ENCODE measurements at regions not wholly inside any gene's neighbourhood (a gene's known extent, or its start where the extent isn't known, plus 50 kb on each side); places are given as distances from the start of the nearest gene placed in this dataset.

- H3K27me3 Mint-ChIP-seq: peaks cover 47% of the 10 kb centered on the region
- Histone ChIP-seq H3K27ac (ENCODE audit: low read length in 2 of 2) (no peak overlapping the region), H3K4me1 (ENCODE audit: control insufficient read depth in 2 of 2, insufficient read depth in 2 of 2, low read length in 2 of 2) (no peaks in the 10 kb centered on the region), H3K4me2 (replicated peaks; ENCODE audit: low read depth, low read length, poor library complexity, severe bottlenecking) (no peak overlapping the region), H3K9me3 (ENCODE audit: control extremely low read depth in 1 of 3, control insufficient read depth in 2 of 3, insufficient read depth in 1 of 3, low read length in 2 of 3) (peaks cover 2 to 9% (median 3%) of the 10 kb centered on the region in 3 donors), H3K79me2 (ENCODE audit: control insufficient read depth, insufficient read depth, low read length) (no peaks in the 10 kb centered on the region), H3K4me3 (ENCODE audit: control extremely low read depth in 1 of 5, extremely low read depth in 1 of 5, insufficient read depth in 1 of 5, low read depth in 2 of 5, low read length in 4 of 5) (no peak overlapping the region), H2AFZ (ENCODE audit: insufficient read depth, low read depth, low read length, poor library complexity, severe bottlenecking) (no peak overlapping the region), H3K36me3 (replicated peaks in 1 of 2; ENCODE audit: control extremely low read depth in 1 of 2, control insufficient read depth in 1 of 2, extremely low read depth in 1 of 2, insufficient read depth in 2 of 2, low read length in 1 of 2) (no peaks in the 10 kb centered on the region), H3K9ac (ENCODE audit: low read length) (no peak overlapping the region), H3K27me3 (replicated peaks in 1 of 4; ENCODE audit: control extremely low read depth in 1 of 4, control insufficient read depth in 3 of 4, insufficient read depth in 4 of 4, low read length in 3 of 4) (peaks cover 0 to 11% (median 2%) of the 10 kb centered on the region in 4 experiments), H4K20me1 (ENCODE audit: control insufficient read depth, insufficient read depth, low read length, poor library complexity, severe bottlenecking) (no peaks in the 10 kb centered on the region)
- H3K4me3 Mint-ChIP-seq: no peak overlapping the region
- ChIA-PET CTCF (no interaction called here), POLR2A (no interaction called here)
- no peaks in the 10 kb centered on the region for H3K4me1 Mint-ChIP-seq
- DNase-seq (no peak), ATAC-seq (ENCODE audit: low read depth) (no peak)
- no peak overlapping the region for H3K27ac Mint-ChIP-seq
- peaks cover 3% of the 10 kb centered on the region for H3K9me3 Mint-ChIP-seq (ENCODE audit: insufficient read depth)
- intact Hi-C loops (cut with micrococcal nuclease): loop anchor here (10.0 kb wide), 1 partner anchor 55 kb away; no protein-coding TSS in a partner anchor
- TF ChIP-seq CTCF (IDR thresholded peaks at IDR 0.05) (no peak), EZH2 (IDR thresholded peaks at IDR 0.05; ENCODE audit: borderline replicate concordance, insufficient read depth, low read depth, low read length, poor library complexity, severe bottlenecking) (no peak)
- 88% methylated on average over 6 of the region's 8 CpGs for WGBS (ENCODE audit: insufficient coverage)
Measured at GRCh38 chr17:31629696-31630470, 229.2 kb downstream of the COPRS start.

DNA sequence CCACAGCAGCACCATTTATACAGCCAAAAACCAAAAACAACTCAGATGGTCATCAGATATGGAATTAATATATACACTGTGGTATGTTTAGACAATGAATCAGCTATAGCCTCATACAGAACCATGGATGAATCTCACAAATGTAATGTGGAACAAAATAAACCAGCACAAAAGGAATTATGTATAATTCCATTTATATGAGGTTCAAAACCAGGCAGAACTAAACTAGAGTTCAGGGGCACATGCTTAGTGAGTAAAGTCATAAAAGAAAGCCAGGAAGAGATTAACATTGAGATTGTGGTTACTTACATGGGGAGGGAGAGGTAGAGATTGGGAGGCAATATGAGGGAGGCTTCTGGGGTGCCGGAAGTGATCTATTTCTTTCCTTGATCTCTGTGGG is 231.1 kb downstream of the COPRS start:
- H3K9ac ChIP-seq (ENCODE audit: low read length): no peak overlapping the region
- no peak for ATAC-seq (ENCODE audit: low read depth)
- ChIA-PET POLR2A (no interaction called here), CTCF (no interaction called here)
- no peak for TF ChIP-seq CTCF (IDR thresholded peaks at IDR 0.05)
- TF ChIP-seq EZH2 (IDR thresholded peaks at IDR 0.05; ENCODE audit: borderline replicate concordance, insufficient read depth, low read depth, low read length, poor library complexity, severe bottlenecking): no peak
- no peaks in the 10 kb centered on the region for H4K20me1 ChIP-seq (ENCODE audit: control insufficient read depth, insufficient read depth, low read length, poor library complexity, severe bottlenecking)
- H3K36me3 ChIP-seq (replicated peaks in 1 of 2; ENCODE audit: control extremely low read depth in 1 of 2, control insufficient read depth in 1 of 2, extremely low read depth in 1 of 2, insufficient read depth in 2 of 2, low read length in 1 of 2): no peaks in the 10 kb centered on the region
- peaks cover 52% of the 10 kb centered on the region for H3K27me3 Mint-ChIP-seq
- peak overlapping the region; percentile 13 for H3K27ac Mint-ChIP-seq
- no peak overlapping the region for H3K27ac ChIP-seq (ENCODE audit: low read length in 2 of 2)
- H3K4me2 ChIP-seq (replicated peaks; ENCODE audit: low read depth, low read length, poor library complexity, severe bottlenecking): no peak overlapping the region
- H3K4me3 Mint-ChIP-seq: no peak overlapping the region
- no peaks in the 10 kb centered on the region for H3K4me1 ChIP-seq (ENCODE audit: control insufficient read depth in 2 of 2, insufficient read depth in 2 of 2, low read length in 2 of 2)
- no peaks in the 10 kb centered on the region for H3K4me1 Mint-ChIP-seq
- WGBS (ENCODE audit: insufficient coverage): no CpG with 5 or more reads among the region's 1 CpG
- H3K79me2 ChIP-seq (ENCODE audit: control insufficient read depth, insufficient read depth, low read length): no peaks in the 10 kb centered on the region
- peaks cover 0 to 11% (median 2%) of the 10 kb centered on the region in 4 experiments for H3K27me3 ChIP-seq (replicated peaks in 1 of 4; ENCODE audit: control extremely low read depth in 1 of 4, control insufficient read depth in 3 of 4, insufficient read depth in 4 of 4, low read length in 3 of 4)
- H3K9me3 Mint-ChIP-seq (ENCODE audit: insufficient read depth): peaks cover 3% of the 10 kb centered on the region
- DNase-seq: no peak
- intact Hi-C loops (cut with micrococcal nuclease): loop anchor here (10.0 kb wide), 1 partner anchor 57 kb away; no protein-coding TSS in a partner anchor
- H2AFZ ChIP-seq (ENCODE audit: insufficient read depth, low read depth, low read length, poor library complexity, severe bottlenecking): no peak overlapping the region
- H3K4me3 ChIP-seq (ENCODE audit: control extremely low read depth in 1 of 5, extremely low read depth in 1 of 5, insufficient read depth in 1 of 5, low read depth in 2 of 5, low read length in 4 of 5): no peak overlapping the region
- H3K9me3 ChIP-seq (ENCODE audit: control extremely low read depth in 1 of 3, control insufficient read depth in 2 of 3, insufficient read depth in 1 of 3, low read length in 2 of 3): peaks cover 2 to 17% (median 4%) of the 10 kb centered on the region in 3 donors
